GM06990 (cell line): ENCODE measurements at regions not wholly inside any gene's neighbourhood (a gene's known extent, or its start where the extent isn't known, plus 50 kb on each side); places are given as distances from the start of the nearest gene placed in this dataset.

Experiments
- DNase-seq: peaks from one replicate; pipeline ENCODE4 v3.0.0-alpha.2; 2011; ENCODE audit not compliant: insufficient read length; ENCODE audit errors: extremely low read depth
- H3K27me3 ChIP-seq: replicated peaks from 2 replicates; pipeline ENCODE4 v1.6.0; 2011; ENCODE audit warnings: low read length; ENCODE audit not compliant: control insufficient read depth, insufficient read depth
- H3K36me3 ChIP-seq: 2 replicates; pipeline ENCODE4 v1.5.1; 2011; ENCODE audit warnings: low read length; ENCODE audit not compliant: control insufficient read depth, insufficient read depth
- H3K4me3 ChIP-seq: replicated peaks from 2 replicates; pipeline ENCODE4 v1.5.1; 2011; ENCODE audit warnings: low read depth, mild to moderate bottlenecking, control low read depth, low read length
- CTCF ChIP-seq: IDR thresholded peaks from 2 replicates; pipeline ENCODE4 v1.5.1; 2011; ENCODE audit warnings: low read length, control low read depth, mild to moderate bottlenecking, inconsistent platforms; ENCODE audit not compliant: insufficient read depth, poor library complexity, severe bottlenecking

- Histone ChIP-seq H3K36me3 (no peaks in the 10 kb centered on the region), H3K4me3 (no peak overlapping the region), H3K27me3 (no peaks in the 10 kb centered on the region; the same call in 1 of the 2 replicates)
- no peak for DNase-seq
- no peak for TF ChIP-seq CTCF
These were observed 211.3 kb downstream of the ENGASE start for GRCh38 chr17:79285973-79286372.

- H3K27me3 ChIP-seq = no peaks in the 10 kb centered on the region; the same call in 1 of the 2 replicates
- no peak for DNase-seq
- TF ChIP-seq CTCF = no peak
These were observed 207.7 kb downstream of the ENGASE start for GRCh38 chr17:79282294-79282693.

GRCh38 chr17:79281803-79282202 is 207.2 kb downstream of the ENGASE start:
- Histone ChIP-seq H3K27me3 (no peaks in the 10 kb centered on the region; the same call in 1 of the 2 replicates), H3K36me3 (no peaks in the 10 kb centered on the region), H3K4me3 (no peak overlapping the region)
- no peak for DNase-seq
- TF ChIP-seq CTCF = no peak

More at GRCh38 chr17:79282294-79282693, 207.7 kb downstream of the ENGASE start:
- Histone ChIP-seq H3K36me3 (no peaks in the 10 kb centered on the region), H3K4me3 (no peak overlapping the region)

- Histone ChIP-seq H3K27me3 (no peaks in the 10 kb centered on the region; the same call in 1 of the 2 replicates), H3K4me3 (no peak overlapping the region), H3K36me3 (no peaks in the 10 kb centered on the region)
- no peak for DNase-seq
- TF ChIP-seq CTCF = no peak
These were observed 206.4 kb downstream of the ENGASE start for GRCh38 chr17:79280866-79281572.

GRCh38 chr17:79280010-79280409 is 205.4 kb downstream of the ENGASE start:
- no peak overlapping the region for H3K4me3 ChIP-seq
- no peaks in the 10 kb centered on the region for H3K36me3 ChIP-seq
- TF ChIP-seq CTCF = no peak
- no peaks in the 10 kb centered on the region; the same call in 1 of the 2 replicates for H3K27me3 ChIP-seq
- DNase-seq = no peak
